ENCODE measurements at regions not wholly inside any gene's neighbourhood (a gene's known extent, or its start where the extent isn't known, plus 50 kb on each side); places are given as distances from the start of the nearest gene placed in this dataset.

DNA sequence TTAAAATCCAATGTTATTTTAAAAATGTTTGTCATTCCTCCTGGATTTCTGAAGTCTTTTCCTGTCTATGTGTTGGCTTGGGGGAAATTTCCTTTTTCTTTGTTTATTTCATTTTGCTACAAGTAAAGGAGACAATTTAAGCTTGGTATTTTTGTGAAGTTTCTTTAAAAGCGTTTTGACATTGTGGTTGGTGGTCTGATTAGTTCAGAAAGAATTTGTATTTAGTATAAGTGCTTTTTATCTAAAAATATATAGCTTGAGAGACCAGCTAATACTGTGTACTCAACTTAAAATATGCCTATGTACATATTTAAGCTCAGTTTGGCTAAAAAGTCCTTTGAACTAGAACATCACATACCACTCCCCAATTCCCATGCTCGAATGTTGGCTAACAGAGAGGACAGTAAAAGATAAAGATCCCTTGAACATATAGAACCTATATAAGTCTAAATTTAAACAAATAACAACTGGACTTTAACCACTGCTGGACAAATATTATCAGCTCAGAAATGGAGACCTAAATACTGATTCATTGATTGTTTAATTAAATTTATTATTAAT lies 237.6 kb downstream of the TLE4 start:
- H3K36me3 ChIP-seq (ENCODE audit: control insufficient read depth in 3 of 3, insufficient read depth in 2 of 3, low read depth in 1 of 3, low read length in 3 of 3): no peaks in the 10 kb centered on the region
- no peak overlapping the region for H3K27ac ChIP-seq (ENCODE audit: low read depth in 1 of 3, low read length in 2 of 3)
- H3K4me3 ChIP-seq (ENCODE audit: low read depth in 1 of 3, low read length in 3 of 3): no peak overlapping the region
- no peaks in the 10 kb centered on the region for H3K27me3 ChIP-seq (ENCODE audit: control insufficient read depth in 3 of 3, insufficient read depth in 3 of 3, low read length in 3 of 3)
- no peaks in the 10 kb centered on the region for H3K4me1 ChIP-seq (ENCODE audit: control insufficient read depth in 3 of 3, insufficient read depth in 2 of 3, low read depth in 1 of 3, low read length in 2 of 3)
- no peak for DNase-seq
- FAIRE-seq: no peak
- H3K9me3 ChIP-seq (ENCODE audit: control insufficient read depth in 2 of 2, insufficient read depth in 1 of 2, low read depth in 1 of 2, low read length in 1 of 2): no peaks in the 10 kb centered on the region
- WGBS, 3 donors: 39 to 63% (median 49%) methylated on average over 2 of the region's 2 CpGs

DNA sequence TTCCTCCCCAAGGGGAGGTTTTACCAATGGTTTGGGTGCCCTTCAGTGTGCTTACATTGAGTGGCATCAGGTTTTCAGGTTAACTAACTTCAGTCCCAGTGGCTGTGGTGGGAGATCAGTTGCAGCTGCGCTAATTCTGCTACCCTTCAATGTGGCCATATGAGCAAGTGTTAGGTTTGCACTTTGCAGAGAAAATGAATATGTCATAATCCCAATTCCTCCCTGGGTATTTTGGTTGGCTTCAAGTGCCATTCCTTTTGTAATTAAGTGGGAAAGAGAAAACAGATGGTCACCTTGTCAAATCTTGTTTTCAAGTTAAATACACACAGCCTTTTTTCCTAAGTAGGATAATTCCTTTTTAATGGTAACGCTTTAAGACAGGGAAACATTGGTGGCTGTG lies 236.2 kb downstream of the TLE4 start:
- Histone ChIP-seq H3K9me3 (ENCODE audit: control insufficient read depth in 2 of 2, insufficient read depth in 1 of 2, low read depth in 1 of 2, low read length in 1 of 2) (no peaks in the 10 kb centered on the region), H3K4me1 (ENCODE audit: control insufficient read depth in 3 of 3, insufficient read depth in 2 of 3, low read depth in 1 of 3, low read length in 2 of 3) (no peaks in the 10 kb centered on the region), H3K27ac (ENCODE audit: low read depth in 1 of 3, low read length in 2 of 3) (no peak overlapping the region), H3K27me3 (ENCODE audit: control insufficient read depth in 3 of 3, insufficient read depth in 3 of 3, low read length in 3 of 3) (no peaks in the 10 kb centered on the region), H3K36me3 (ENCODE audit: control insufficient read depth in 3 of 3, insufficient read depth in 2 of 3, low read depth in 1 of 3, low read length in 3 of 3) (no peaks in the 10 kb centered on the region), H3K4me3 (ENCODE audit: low read depth in 1 of 3, low read length in 3 of 3) (no peak overlapping the region)
- no peak for FAIRE-seq
- DNase-seq: no peak
- WGBS, 3 donors: 73 to 96% (median 94%) methylated on average over 2 of the region's 2 CpGs

DNA sequence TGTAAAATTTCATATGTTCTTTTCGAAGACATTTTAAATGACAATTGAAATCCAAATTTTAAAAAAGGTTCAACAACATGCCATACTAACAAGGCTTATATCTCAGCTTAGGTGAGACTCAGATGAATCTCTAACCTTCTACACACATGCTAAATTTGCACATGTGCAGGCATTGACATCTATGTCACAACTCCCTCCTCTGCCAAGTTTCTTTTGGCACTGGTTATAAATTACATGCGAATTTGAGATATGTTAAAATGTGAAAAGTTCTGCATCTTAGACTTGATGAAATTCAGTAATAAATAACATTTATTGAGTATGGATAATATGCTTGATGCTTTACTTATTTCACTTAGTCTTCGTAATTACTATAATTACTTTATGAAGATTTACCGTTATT lies 234.3 kb downstream of the TLE4 start:
- Histone ChIP-seq H3K36me3 (ENCODE audit: control insufficient read depth in 3 of 3, insufficient read depth in 2 of 3, low read depth in 1 of 3, low read length in 3 of 3) (no peaks in the 10 kb centered on the region), H3K27ac (ENCODE audit: low read depth in 1 of 3, low read length in 2 of 3) (no peak overlapping the region), H3K9me3 (ENCODE audit: control insufficient read depth in 2 of 2, insufficient read depth in 1 of 2, low read depth in 1 of 2, low read length in 1 of 2) (no peaks in the 10 kb centered on the region), H3K27me3 (ENCODE audit: control insufficient read depth in 3 of 3, insufficient read depth in 3 of 3, low read length in 3 of 3) (no peaks in the 10 kb centered on the region), H3K4me3 (ENCODE audit: low read depth in 1 of 3, low read length in 3 of 3) (no peak overlapping the region), H3K4me1 (ENCODE audit: control insufficient read depth in 3 of 3, insufficient read depth in 2 of 3, low read depth in 1 of 3, low read length in 2 of 3) (no peaks in the 10 kb centered on the region)
- DNase-seq: no peak
- 80 to 93% (median 82%) methylated on average over 4 of the region's 4 CpGs for WGBS, 3 donors
- no peak for FAIRE-seq

DNA sequence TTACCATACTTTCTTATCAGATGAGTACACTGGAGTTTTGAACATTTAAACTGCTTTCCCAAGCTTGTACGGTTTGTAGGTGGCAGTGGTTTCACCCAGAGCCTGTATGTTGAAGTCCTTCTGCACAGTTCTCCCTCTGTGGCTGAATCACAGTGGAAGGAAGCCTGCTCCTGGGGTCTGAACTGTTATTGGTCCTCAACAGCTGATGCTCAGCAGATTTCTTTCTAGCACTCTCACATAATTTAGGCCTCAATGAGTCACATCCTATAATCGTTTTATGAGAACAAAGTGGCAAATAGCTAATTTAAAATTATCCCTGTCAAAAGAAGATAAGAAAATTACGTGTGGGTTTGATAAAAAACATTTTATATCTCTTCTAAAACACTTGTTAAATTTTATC lies 229.7 kb downstream of the TLE4 start:
- 29 to 64% (median 37%) methylated on average over 3 of the region's 3 CpGs for WGBS, 3 donors
- no peak for FAIRE-seq
- H3K27ac ChIP-seq (ENCODE audit: low read depth in 1 of 3, low read length in 2 of 3): no peak overlapping the region

DNA sequence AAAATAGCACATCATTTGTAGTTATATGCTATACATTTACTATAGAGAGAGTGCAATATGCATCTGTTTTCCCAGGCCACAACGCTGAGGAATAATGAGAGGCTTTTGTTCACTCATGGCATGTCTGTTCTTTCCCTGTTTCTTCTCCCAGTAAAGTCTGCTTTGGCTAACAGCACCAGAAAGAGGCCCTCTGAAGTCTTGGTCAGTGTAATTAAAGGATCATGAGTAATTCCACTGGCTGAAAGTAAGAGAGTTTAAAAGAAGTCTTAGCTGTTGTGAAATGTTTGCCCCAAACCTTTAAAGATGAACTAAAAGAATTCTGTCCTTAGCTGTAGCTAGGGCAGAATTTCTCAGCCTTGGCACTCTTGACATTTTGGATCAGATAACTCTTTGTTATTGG lies 228.8 kb downstream of the TLE4 start:
- DNase-seq: no peak
- Histone ChIP-seq H3K4me3 (ENCODE audit: low read depth in 1 of 3, low read length in 3 of 3) (no peak overlapping the region), H3K36me3 (ENCODE audit: control insufficient read depth in 3 of 3, insufficient read depth in 2 of 3, low read depth in 1 of 3, low read length in 3 of 3) (no peaks in the 10 kb centered on the region), H3K4me1 (ENCODE audit: control insufficient read depth in 3 of 3, insufficient read depth in 2 of 3, low read depth in 1 of 3, low read length in 2 of 3) (no peaks in the 10 kb centered on the region), H3K9me3 (ENCODE audit: control insufficient read depth in 2 of 2, insufficient read depth in 1 of 2, low read depth in 1 of 2, low read length in 1 of 2) (no peaks in the 10 kb centered on the region), H3K27ac (ENCODE audit: low read depth in 1 of 3, low read length in 2 of 3) (no peak overlapping the region), H3K27me3 (ENCODE audit: control insufficient read depth in 3 of 3, insufficient read depth in 3 of 3, low read length in 3 of 3) (no peaks in the 10 kb centered on the region)
- WGBS, 3 donors: 65 to 82% (median 80%) methylated on average over 1 of the region's 1 CpG
- no peak for FAIRE-seq

More for the DNA sequence above, 229.7 kb downstream of the TLE4 start:
- Histone ChIP-seq H3K4me1 (ENCODE audit: control insufficient read depth in 3 of 3, insufficient read depth in 2 of 3, low read depth in 1 of 3, low read length in 2 of 3) (no peaks in the 10 kb centered on the region), H3K36me3 (ENCODE audit: control insufficient read depth in 3 of 3, insufficient read depth in 2 of 3, low read depth in 1 of 3, low read length in 3 of 3) (no peaks in the 10 kb centered on the region), H3K27me3 (ENCODE audit: control insufficient read depth in 3 of 3, insufficient read depth in 3 of 3, low read length in 3 of 3) (no peaks in the 10 kb centered on the region), H3K4me3 (ENCODE audit: low read depth in 1 of 3, low read length in 3 of 3) (no peak overlapping the region), H3K9me3 (ENCODE audit: control insufficient read depth in 2 of 2, insufficient read depth in 1 of 2, low read depth in 1 of 2, low read length in 1 of 2) (no peaks in the 10 kb centered on the region)
- no peak for DNase-seq

GRCh38 chr9:79799691-79800335 lies 228.0 kb downstream of the TLE4 start:
- no peak overlapping the region for H3K4me3 ChIP-seq (ENCODE audit: low read depth in 1 of 3, low read length in 3 of 3)
- WGBS, 3 donors: 64 to 71% (median 65%) methylated on average over 6 of the region's 6 CpGs
- no peak for DNase-seq
- no peaks in the 10 kb centered on the region for H3K4me1 ChIP-seq (ENCODE audit: control insufficient read depth in 3 of 3, insufficient read depth in 2 of 3, low read depth in 1 of 3, low read length in 2 of 3)
- no peak overlapping the region for H3K27ac ChIP-seq (ENCODE audit: low read depth in 1 of 3, low read length in 2 of 3)
- no peak for FAIRE-seq
- H3K27me3 ChIP-seq (ENCODE audit: control insufficient read depth in 3 of 3, insufficient read depth in 3 of 3, low read length in 3 of 3): no peaks in the 10 kb centered on the region
- no peaks in the 10 kb centered on the region for H3K9me3 ChIP-seq (ENCODE audit: control insufficient read depth in 2 of 2, insufficient read depth in 1 of 2, low read depth in 1 of 2, low read length in 1 of 2)
- H3K36me3 ChIP-seq (ENCODE audit: control insufficient read depth in 3 of 3, insufficient read depth in 2 of 3, low read depth in 1 of 3, low read length in 3 of 3): no peaks in the 10 kb centered on the region

- Histone ChIP-seq H3K27me3 (ENCODE audit: control insufficient read depth in 3 of 3, insufficient read depth in 3 of 3, low read length in 3 of 3) (no peaks in the 10 kb centered on the region), H3K9me3 (ENCODE audit: control insufficient read depth in 2 of 2, insufficient read depth in 1 of 2, low read depth in 1 of 2, low read length in 1 of 2) (no peaks in the 10 kb centered on the region), H3K4me3 (ENCODE audit: low read depth in 1 of 3, low read length in 3 of 3) (no peak overlapping the region), H3K27ac (ENCODE audit: low read depth in 1 of 3, low read length in 2 of 3) (no peak overlapping the region), H3K36me3 (ENCODE audit: control insufficient read depth in 3 of 3, insufficient read depth in 2 of 3, low read depth in 1 of 3, low read length in 3 of 3) (no peaks in the 10 kb centered on the region), H3K4me1 (ENCODE audit: control insufficient read depth in 3 of 3, insufficient read depth in 2 of 3, low read depth in 1 of 3, low read length in 2 of 3) (no peaks in the 10 kb centered on the region)
- WGBS, 3 donors: 91 to 92% (median 92%) methylated on average over 3 of the region's 3 CpGs
- FAIRE-seq: no peak
- DNase-seq: no peak
These were observed 226.7 kb downstream of the TLE4 start for GRCh38 chr9:79798450-79798849.

GRCh38 chr9:79796411-79796810 lies 224.6 kb downstream of the TLE4 start:
- H3K27me3 ChIP-seq (ENCODE audit: control insufficient read depth in 3 of 3, insufficient read depth in 3 of 3, low read length in 3 of 3): no peaks in the 10 kb centered on the region
- no peak overlapping the region for H3K4me3 ChIP-seq (ENCODE audit: low read depth in 1 of 3, low read length in 3 of 3)
- FAIRE-seq: no peak
- H3K9me3 ChIP-seq (ENCODE audit: control insufficient read depth in 2 of 2, insufficient read depth in 1 of 2, low read depth in 1 of 2, low read length in 1 of 2): no peaks in the 10 kb centered on the region
- H3K36me3 ChIP-seq (ENCODE audit: control insufficient read depth in 3 of 3, insufficient read depth in 2 of 3, low read depth in 1 of 3, low read length in 3 of 3): no peaks in the 10 kb centered on the region
- DNase-seq: no peak
- H3K4me1 ChIP-seq (ENCODE audit: control insufficient read depth in 3 of 3, insufficient read depth in 2 of 3, low read depth in 1 of 3, low read length in 2 of 3): no peaks in the 10 kb centered on the region
- H3K27ac ChIP-seq (ENCODE audit: low read depth in 1 of 3, low read length in 2 of 3): no peak overlapping the region
- WGBS, 3 donors: 64 to 80% (median 74%) methylated on average over 3 of the region's 3 CpGs

DNA sequence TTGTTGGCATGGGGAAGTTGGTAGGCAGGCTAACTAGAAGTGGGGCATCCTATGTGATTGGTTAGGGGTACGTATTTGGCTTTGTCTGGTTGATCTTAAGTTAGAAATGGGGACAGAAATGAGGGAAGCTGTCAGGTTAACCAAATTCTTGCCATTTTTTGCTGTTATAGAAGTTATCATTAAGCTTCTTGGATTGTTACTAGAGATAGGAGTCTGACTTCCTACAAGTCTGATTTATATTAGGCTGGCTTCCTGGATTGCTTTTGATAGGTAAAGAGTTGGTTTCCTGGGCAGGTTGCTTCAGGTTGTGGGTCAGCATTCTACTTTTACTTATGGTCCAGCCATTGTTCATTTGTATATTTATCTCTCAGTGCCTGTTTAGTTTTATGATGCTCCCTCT lies 216.9 kb downstream of the TLE4 start:
- H3K4me3 ChIP-seq (ENCODE audit: low read depth in 1 of 3, low read length in 3 of 3): no peak overlapping the region
- FAIRE-seq (no peak), DNase-seq (no peak)
- no peak overlapping the region for H3K27ac ChIP-seq (ENCODE audit: low read depth in 1 of 3, low read length in 2 of 3)
- no peaks in the 10 kb centered on the region for H3K4me1 ChIP-seq (ENCODE audit: control insufficient read depth in 3 of 3, insufficient read depth in 2 of 3, low read depth in 1 of 3, low read length in 2 of 3)
- WGBS, 3 donors: 58 to 85% (median 83%) methylated on average over 1 of the region's 1 CpG
- H3K36me3 ChIP-seq (ENCODE audit: control insufficient read depth in 3 of 3, insufficient read depth in 2 of 3, low read depth in 1 of 3, low read length in 3 of 3): no peaks in the 10 kb centered on the region
- H3K27me3 ChIP-seq (ENCODE audit: control insufficient read depth in 3 of 3, insufficient read depth in 3 of 3, low read length in 3 of 3): no peaks in the 10 kb centered on the region
- no peaks in the 10 kb centered on the region for H3K9me3 ChIP-seq (ENCODE audit: control insufficient read depth in 2 of 2, insufficient read depth in 1 of 2, low read depth in 1 of 2, low read length in 1 of 2)
